Neural crest cell (in vitro differentiated cells): ENCODE measurements at regions not wholly inside any gene's neighbourhood (a gene's known extent, or its start where the extent isn't known, plus 50 kb on each side); places are given as distances from the start of the nearest gene placed in this dataset.

ENCODE experiments used
- DNase-seq: peaks from one replicate; pipeline ENCODE4 v3.0.0; 2021; ENCODE audit warnings: low read depth, mixed read lengths, low spot score
- H3K27ac Mint-ChIP-seq: one replicate; pipeline ENCODE4 v1.8.0; 2021; ENCODE audit warnings: mild to moderate bottlenecking, mixed read lengths; ENCODE audit not compliant: unreplicated experiment
- H3K27me3 Mint-ChIP-seq: 2 replicates; pipeline ENCODE4 v1.8.0; 2021; ENCODE audit warnings: low read depth, mild to moderate bottlenecking, mixed read lengths
- H3K36me3 Mint-ChIP-seq: 2 replicates; pipeline ENCODE4 v1.8.0; 2021; ENCODE audit warnings: low read depth, mild to moderate bottlenecking, mixed read lengths
- H3K4me1 Mint-ChIP-seq: 2 replicates; pipeline ENCODE4 v1.8.0; 2021; ENCODE audit warnings: mixed read lengths
- H3K4me3 Mint-ChIP-seq: one replicate; pipeline ENCODE4 v1.8.0; 2021; ENCODE audit warnings: mild to moderate bottlenecking, mixed read lengths
- H3K9me3 Mint-ChIP-seq: 2 replicates; pipeline ENCODE4 v1.8.0; 2021; ENCODE audit warnings: mixed read lengths
- CTCF ChIP-seq: fragments of 200-600 bp; sonication (generic); conservative IDR thresholded peaks from 2 replicates; pipeline ENCODE4 v1.5.0; 2021; ENCODE audit warnings: antibody characterized with exemption, mild to moderate bottlenecking

- no peak for TF ChIP-seq CTCF
- H3K36me3 Mint-ChIP-seq: no peaks in the 10 kb centered on the region
- H3K4me3 Mint-ChIP-seq: no peak overlapping the region
- peaks cover 5% of the 10 kb centered on the region for H3K4me1 Mint-ChIP-seq
- H3K27ac Mint-ChIP-seq: no peak overlapping the region
- no peaks in the 10 kb centered on the region for H3K27me3 Mint-ChIP-seq
- no peak for DNase-seq
- H3K9me3 Mint-ChIP-seq: no peaks in the 10 kb centered on the region
Measured at GRCh38 chr18:67092141-67092540, 424.4 kb downstream of the DSEL start.

GRCh38 chr18:67081482-67082211 lies 434.9 kb downstream of the DSEL start:
- no peaks in the 10 kb centered on the region for H3K36me3 Mint-ChIP-seq
- peaks cover 5% of the 10 kb centered on the region for H3K4me1 Mint-ChIP-seq
- no peak overlapping the region for H3K27ac Mint-ChIP-seq
- no peak for TF ChIP-seq CTCF
- DNase-seq: no peak
- peaks cover 2% of the 10 kb centered on the region for H3K9me3 Mint-ChIP-seq
- H3K27me3 Mint-ChIP-seq: no peaks in the 10 kb centered on the region
- H3K4me3 Mint-ChIP-seq: no peak overlapping the region

- H3K36me3 Mint-ChIP-seq: no peaks in the 10 kb centered on the region
- no peak for TF ChIP-seq CTCF
- H3K4me1 Mint-ChIP-seq: no peaks in the 10 kb centered on the region
- H3K9me3 Mint-ChIP-seq: peaks cover 2% of the 10 kb centered on the region
- H3K4me3 Mint-ChIP-seq: no peak overlapping the region
- no peak overlapping the region for H3K27ac Mint-ChIP-seq
- no peak for DNase-seq
- H3K27me3 Mint-ChIP-seq: no peaks in the 10 kb centered on the region
Measured at GRCh38 chr18:67080601-67081000, 435.9 kb downstream of the DSEL start.

GRCh38 chr18:67074309-67074708 lies 442.2 kb downstream of the DSEL start:
- no peak for TF ChIP-seq CTCF
- no peaks in the 10 kb centered on the region for H3K9me3 Mint-ChIP-seq
- H3K4me3 Mint-ChIP-seq: no peak overlapping the region
- DNase-seq: no peak
- H3K4me1 Mint-ChIP-seq: no peaks in the 10 kb centered on the region
- H3K36me3 Mint-ChIP-seq: no peaks in the 10 kb centered on the region
- H3K27ac Mint-ChIP-seq: no peak overlapping the region
- H3K27me3 Mint-ChIP-seq: no peaks in the 10 kb centered on the region

- no peak overlapping the region for H3K27ac Mint-ChIP-seq
- DNase-seq: no peak
- no peak overlapping the region for H3K4me3 Mint-ChIP-seq
- peaks cover 3% of the 10 kb centered on the region for H3K9me3 Mint-ChIP-seq
- H3K27me3 Mint-ChIP-seq: no peaks in the 10 kb centered on the region
- no peaks in the 10 kb centered on the region for H3K4me1 Mint-ChIP-seq
- no peak for TF ChIP-seq CTCF
- no peaks in the 10 kb centered on the region for H3K36me3 Mint-ChIP-seq
Measured at GRCh38 chr18:67072791-67073190, 443.7 kb downstream of the DSEL start.
